HCT116 (cell line): ENCODE measurements at regions not wholly inside any gene's neighbourhood (a gene's known extent, or its start where the extent isn't known, plus 50 kb on each side); places are given as distances from the start of the nearest gene placed in this dataset.

ENCODE experiments used
- ATAC-seq: fragments of 200-7000 bp; cut with Tn5 transposase; 2 replicates; pipeline ENCODE4 v1.9.1; 2020; ENCODE audit warnings: mild to moderate bottlenecking, moderate library complexity
- BruUV-seq: library from RNA; stranded (reverse); fragments of 400-500 nt; replicated peaks from 2 replicates; lab custom pipeline; 2021; lab: Mats Ljungman, UMichigan
- CTCF ChIA-PET: fragments of 300-600 bp; sonication (Branson Sonifier 250); formaldehyde crosslinking; loops from one replicate; lab custom pipeline; 2021; ENCODE audit warnings: antibody characterized with exemption; lab: Charles Lee
- POLR2A ChIA-PET: fragments of 300-600, 350-600 bp; sonication (Branson Sonifier 250); formaldehyde crosslinking; loops from one replicate; lab custom pipeline; 2021; ENCODE audit warnings: antibody characterized with exemption; lab: Charles Lee
- RAD21 ChIA-PET, 2 experiments: fragments of 300-600 bp; sonication (Branson Sonifier 250); formaldehyde crosslinking; loops; one replicate each; lab custom pipeline; 2023; ENCODE audit warnings: low total read pairs in 2 of 2; ENCODE audit not compliant: uncharacterized antibody in 2 of 2, unreplicated experiment in 2 of 2, low non-redundant PET in 1 of 2; lab: Charles Lee
- DNase-seq: peaks from one replicate; pipeline ENCODE4 v3.0.0-alpha.2; 2010; ENCODE audit warnings: low read depth, low spot score
- H2AFZ ChIP-seq: fragments of 200-600 bp; shearing (Covaris generic), sonication (generic); 2 replicates; pipeline ENCODE4 v1.6.1; 2017; ENCODE audit warnings: low read depth, mixed run types, mixed read lengths, antibody characterized with exemption, low read length; ENCODE audit not compliant: poor library complexity, severe bottlenecking
- H3K27ac ChIP-seq: 2 replicates; pipeline ENCODE4 v1.5.1; 2012; ENCODE audit warnings: low read depth, low read length
- H3K27me3 ChIP-seq: fragments of 200-600 bp; sonication (generic); 2 replicates; pipeline ENCODE4 v1.6.1; 2016; ENCODE audit warnings: mixed run types, low read length, mixed read lengths; ENCODE audit not compliant: insufficient read depth
- H3K36me3 ChIP-seq, 2 experiments: fragments of 200-500 bp in 1 of 2; fragments of 200-600 bp in 1 of 2; sonication (Bioruptor generic) in 1 of 2; sonication (generic) in 1 of 2; 2 replicates each; pipeline versions ENCODE4 v1.5.1 to v1.6.1; 2014 to 2016; ENCODE audit warnings: low read length in 2 of 2, inconsistent platforms in 1 of 2, mixed read lengths in 1 of 2, mixed run types in 1 of 2; ENCODE audit not compliant: insufficient read depth in 2 of 2, control insufficient read depth in 1 of 2
- H3K4me1 ChIP-seq, 2 experiments: fragments of 200-600 bp in 1 of 2; sonication (generic) in 1 of 2; 2 replicates each; pipeline versions ENCODE4 v1.5.1 to v1.6.1; 2012 to 2017; ENCODE audit warnings: low read length in 2 of 2, inconsistent platforms in 1 of 2, mild to moderate bottlenecking in 1 of 2, mixed read lengths in 1 of 2, mixed run types in 1 of 2, moderate library complexity in 1 of 2; ENCODE audit not compliant: insufficient read depth in 2 of 2, control insufficient read depth in 1 of 2
- H3K4me2 ChIP-seq: fragments of 200-600 bp; sonication (generic); 2 replicates; pipeline ENCODE4 v1.6.1; 2017; ENCODE audit warnings: mixed run types, low read length, mixed read lengths
- H3K4me3 ChIP-seq, 2 experiments: fragments of 200-600 bp in 1 of 2; sonication (generic) in 1 of 2; replicated peaks in 1 of 2; 2 replicates each; pipeline ENCODE4 v1.5.1; 2011 to 2016; ENCODE audit warnings: low read length in 2 of 2, control low read depth in 1 of 2, low read depth in 1 of 2, mild to moderate bottlenecking in 1 of 2, mixed read lengths in 1 of 2, mixed run types in 1 of 2
- H3K79me2 ChIP-seq: fragments of 200-600 bp; sonication (generic); 2 replicates; pipeline ENCODE4 v1.6.1; 2017; ENCODE audit warnings: mild to moderate bottlenecking, mixed run types, low read length, moderate library complexity, mixed read lengths; ENCODE audit not compliant: insufficient read depth
- H3K9ac ChIP-seq: fragments of 200-600 bp; sonication (generic); 2 replicates; pipeline ENCODE4 v1.6.1; 2016; ENCODE audit warnings: low read length, mixed read lengths
- H3K9me2 ChIP-seq: fragments of 200-600 bp; sonication (generic), shearing (Covaris generic); 2 replicates; pipeline ENCODE4 v1.6.1; 2017; ENCODE audit warnings: mixed run types, mild to moderate bottlenecking, moderate library complexity; ENCODE audit not compliant: insufficient read depth
- H3K9me3 ChIP-seq, 2 experiments: fragments of 200-500 bp in 1 of 2; fragments of 200-600 bp in 1 of 2; sonication (Bioruptor generic) in 1 of 2; sonication (generic) in 1 of 2; 2 replicates each; pipeline ENCODE4 v1.6.1; 2014 to 2017; ENCODE audit warnings: low read length in 2 of 2, mixed read lengths in 2 of 2, inconsistent platforms in 1 of 2, low read depth in 1 of 2, mild to moderate bottlenecking in 1 of 2, mixed run types in 1 of 2, moderate library complexity in 1 of 2; ENCODE audit not compliant: control insufficient read depth in 1 of 2, insufficient read depth in 1 of 2
- H4K20me1 ChIP-seq: fragments of 200-600 bp; sonication (generic), shearing (Covaris generic); 2 replicates; pipeline ENCODE4 v1.6.1; 2017; ENCODE audit warnings: mixed run types, mild to moderate bottlenecking, moderate library complexity; ENCODE audit not compliant: insufficient read depth
- CTCF ChIP-seq, 3 experiments: fragments of 200-600 bp in 1 of 3; sonication (generic) in 1 of 3; IDR thresholded peaks in 2 of 3; conservative IDR thresholded peaks in 1 of 3; 2 replicates each; pipeline ENCODE4 v1.5.1; 2012 to 2017; ENCODE audit warnings: low read depth in 2 of 3, low read length in 2 of 3, antibody characterized with exemption in 1 of 3, borderline replicate concordance in 1 of 3, control low read depth in 1 of 3, mild to moderate bottlenecking in 1 of 3, mixed read lengths in 1 of 3, mixed run types in 1 of 3, moderate library complexity in 1 of 3; ENCODE audit not compliant: insufficient read depth in 1 of 3
- ELF1 ChIP-seq: IDR thresholded peaks from 2 replicates; pipeline ENCODE4 v1.6.1; 2012; ENCODE audit warnings: low read depth, borderline replicate concordance
- EZH2 ChIP-seq: fragments of 200-600 bp; sonication (generic); IDR thresholded peaks from 2 replicates; pipeline ENCODE4 v1.6.1; 2017; ENCODE audit warnings: antibody characterized with exemption, mixed run types
- EZH2phosphoT487 ChIP-seq: fragments of 200-600 bp; IDR thresholded peaks from 2 replicates; pipeline ENCODE4 v1.6.1; 2018; ENCODE audit warnings: antibody characterized with exemption, borderline replicate concordance
- MAX ChIP-seq: IDR thresholded peaks from 2 replicates; pipeline ENCODE4 v1.6.1; 2012
- POLR2A ChIP-seq: IDR thresholded peaks from 2 replicates; pipeline ENCODE4 v1.7.0; 2011; ENCODE audit warnings: borderline replicate concordance; ENCODE audit not compliant: insufficient read depth, insufficient read length; ENCODE audit errors: extremely low read depth
- POLR2AphosphoS5 ChIP-seq: IDR thresholded peaks from 2 replicates; pipeline ENCODE4 v1.6.1; 2011; ENCODE audit warnings: mild to moderate bottlenecking, low read depth, low read length, moderate library complexity
- RAD21 ChIP-seq: IDR thresholded peaks from 2 replicates; pipeline ENCODE4 v1.6.1; 2012; ENCODE audit warnings: low read depth, mild to moderate bottlenecking
- YY1 ChIP-seq: IDR thresholded peaks from 2 replicates; pipeline ENCODE4 v1.6.1; 2011; ENCODE audit warnings: low read length, low read depth, moderate library complexity, mild to moderate bottlenecking; ENCODE audit not compliant: insufficient replicate concordance; ENCODE audit errors: extremely low read depth
- ZNF274 ChIP-seq: fragments of 200-500 bp; sonication (Bioruptor generic); IDR thresholded peaks from 2 replicates; pipeline ENCODE4 v1.6.1; 2014; ENCODE audit warnings: mild to moderate bottlenecking, low read depth, low read length, inconsistent platforms
- intact Hi-C: fragments of 100-400 bp; cut with micrococcal nuclease; formaldehyde crosslinking; loops from 2 replicates; pipeline ENCODE4 v1.10.0; 2022
- TF ChIP-seq, protein P1 (sequence below): IDR thresholded peaks from 2 replicates; pipeline ENCODE4 v1.6.1; 2012; ENCODE audit warnings: low read depth

GRCh38 chr18:78292618-78293380 lies 686.8 kb upstream of the SALL3 start (continued):
- no peak for TF ChIP-seq CTCF (IDR thresholded peaks at IDR 0.05 in 2 of 3, conservative IDR thresholded peaks at IDR 0.05 in 1 of 3; ENCODE audit: borderline replicate concordance in 1 of 3, insufficient read depth in 1 of 3, low read depth in 2 of 3, low read length in 2 of 3)
- no peak for TF ChIP-seq RAD21
- no peak for TF ChIP-seq ZNF274
- no peak for TF ChIP-seq ELF1
- TF ChIP-seq MAX: no peak
- TF ChIP-seq POLR2AphosphoS5: no peak
- TF ChIP-seq EZH2phosphoT487: no peak

DNA sequence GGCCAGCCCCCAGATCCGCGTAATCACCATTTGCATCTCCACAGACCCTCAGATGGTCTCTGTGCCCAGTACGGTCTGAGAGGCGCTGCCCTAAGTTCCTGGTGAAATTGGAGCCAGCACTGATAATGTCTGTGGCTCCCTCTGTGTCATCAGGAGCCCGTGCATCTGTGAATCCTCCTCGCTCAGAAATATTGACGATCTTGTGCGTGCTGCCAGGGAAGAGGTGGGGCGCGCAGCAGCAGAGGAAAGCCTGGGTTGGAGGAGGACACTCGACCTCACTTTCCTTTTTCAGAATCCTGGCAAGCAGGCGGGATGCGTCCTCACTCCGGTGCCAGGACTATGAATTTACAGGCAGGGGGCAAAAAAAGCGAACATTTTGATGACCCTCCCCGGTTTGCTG lies 686.1 kb upstream of the SALL3 start:
- H3K9me2 ChIP-seq: no peaks in the 10 kb centered on the region
- no peak overlapping the region for H2AFZ ChIP-seq
- no TSS peak for BruUV-seq
- no peaks in the 10 kb centered on the region for H3K79me2 ChIP-seq
- ChIA-PET POLR2A (no interaction called here), RAD21 (no interaction called here), CTCF (no interaction called here)
- H3K4me2 ChIP-seq: no peak overlapping the region
- peaks cover 0 to 33% of the 10 kb centered on the region in 2 experiments; a peak in 2 of 4 replicates for H3K9me3 ChIP-seq
- H3K36me3 ChIP-seq: no peaks in the 10 kb centered on the region
- H3K4me3 ChIP-seq: no peak overlapping the region
- H3K9ac ChIP-seq: no peak overlapping the region
- no peaks in the 10 kb centered on the region for H4K20me1 ChIP-seq
- H3K27me3 ChIP-seq: no peaks in the 10 kb centered on the region
- no peaks in the 10 kb centered on the region for H3K4me1 ChIP-seq
- no peak overlapping the region for H3K27ac ChIP-seq
- ATAC-seq (no peak), DNase-seq (no peak)
- TF ChIP-seq ZNF274 (no peak), MAX (no peak), EZH2 (no peak), POLR2A (no peak), EZH2phosphoT487 (no peak), YY1 (no peak)
- TF ChIP-seq, protein P1, sequence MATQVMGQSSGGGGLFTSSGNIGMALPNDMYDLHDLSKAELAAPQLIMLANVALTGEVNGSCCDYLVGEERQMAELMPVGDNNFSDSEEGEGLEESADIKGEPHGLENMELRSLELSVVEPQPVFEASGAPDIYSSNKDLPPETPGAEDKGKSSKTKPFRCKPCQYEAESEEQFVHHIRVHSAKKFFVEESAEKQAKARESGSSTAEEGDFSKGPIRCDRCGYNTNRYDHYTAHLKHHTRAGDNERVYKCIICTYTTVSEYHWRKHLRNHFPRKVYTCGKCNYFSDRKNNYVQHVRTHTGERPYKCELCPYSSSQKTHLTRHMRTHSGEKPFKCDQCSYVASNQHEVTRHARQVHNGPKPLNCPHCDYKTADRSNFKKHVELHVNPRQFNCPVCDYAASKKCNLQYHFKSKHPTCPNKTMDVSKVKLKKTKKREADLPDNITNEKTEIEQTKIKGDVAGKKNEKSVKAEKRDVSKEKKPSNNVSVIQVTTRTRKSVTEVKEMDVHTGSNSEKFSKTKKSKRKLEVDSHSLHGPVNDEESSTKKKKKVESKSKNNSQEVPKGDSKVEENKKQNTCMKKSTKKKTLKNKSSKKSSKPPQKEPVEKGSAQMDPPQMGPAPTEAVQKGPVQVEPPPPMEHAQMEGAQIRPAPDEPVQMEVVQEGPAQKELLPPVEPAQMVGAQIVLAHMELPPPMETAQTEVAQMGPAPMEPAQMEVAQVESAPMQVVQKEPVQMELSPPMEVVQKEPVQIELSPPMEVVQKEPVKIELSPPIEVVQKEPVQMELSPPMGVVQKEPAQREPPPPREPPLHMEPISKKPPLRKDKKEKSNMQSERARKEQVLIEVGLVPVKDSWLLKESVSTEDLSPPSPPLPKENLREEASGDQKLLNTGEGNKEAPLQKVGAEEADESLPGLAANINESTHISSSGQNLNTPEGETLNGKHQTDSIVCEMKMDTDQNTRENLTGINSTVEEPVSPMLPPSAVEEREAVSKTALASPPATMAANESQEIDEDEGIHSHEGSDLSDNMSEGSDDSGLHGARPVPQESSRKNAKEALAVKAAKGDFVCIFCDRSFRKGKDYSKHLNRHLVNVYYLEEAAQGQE: no peak
- intact Hi-C loops: no loop called here
